NCI-H187 treated with DMSO at 0.1 percent for 48 hours (cell line): ENCODE measurements at regions not wholly inside any gene's neighbourhood (a gene's known extent, or its start where the extent isn't known, plus 50 kb on each side); places are given as distances from the start of the nearest gene placed in this dataset.
"Not testable (repeated sequence)": the region's sequence is repeated elsewhere in the genome, so short reads cannot be mapped to it uniquely, and the experiment has no call there.

ENCODE experiments used
- DNase-seq: peaks from one replicate; lab custom pipeline; 2025; lab: John Stamatoyannopoulos, UW

GRCh38 chr21:22763442-22763841, 1765.2 kb downstream of the NCAM2 start:
- DNase-seq = no peak

- no peak for DNase-seq
Measured at GRCh38 chr21:22764222-22764621, 1766.0 kb downstream of the NCAM2 start.

- DNase-seq = no peak
Measured at GRCh38 chr21:22791376-22791775, 1793.2 kb downstream of the NCAM2 start.

- peak; percentile 15 for DNase-seq
Measured at GRCh38 chr21:22791986-22792560, 1793.9 kb downstream of the NCAM2 start.

GRCh38 chr21:22795091-22795490, 1796.9 kb downstream of the NCAM2 start:
- no peak for DNase-seq

- no peak for DNase-seq
Measured at GRCh38 chr21:22795644-22796043, 1797.4 kb downstream of the NCAM2 start.

- DNase-seq = no peak
Measured at GRCh38 chr21:22796147-22796546, 1797.9 kb downstream of the NCAM2 start.

- DNase-seq = no peak
Measured at GRCh38 chr21:22804151-22804550, 1805.9 kb downstream of the NCAM2 start.

GRCh38 chr21:22806278-22806677, 1808.1 kb downstream of the NCAM2 start:
- no peak for DNase-seq

- no peak for DNase-seq
Measured at GRCh38 chr21:22813201-22813600, 1815.0 kb downstream of the NCAM2 start.

GRCh38 chr21:22818681-22819485, 1820.7 kb downstream of the NCAM2 start:
- not testable (repeated sequence) for DNase-seq

- DNase-seq = no peak
Measured at GRCh38 chr21:22827422-22827821, 1829.2 kb downstream of the NCAM2 start.

GRCh38 chr21:22842875-22843274, 1844.7 kb downstream of the NCAM2 start:
- no peak for DNase-seq

- no peak for DNase-seq
Measured at GRCh38 chr21:22855581-22855980, 1857.4 kb downstream of the NCAM2 start.

GRCh38 chr21:22871692-22872091, 1873.5 kb downstream of the NCAM2 start:
- no peak for DNase-seq

GRCh38 chr21:22880573-22880972, 1882.4 kb downstream of the NCAM2 start:
- DNase-seq = no peak

GRCh38 chr21:22881131-22881530, 1882.9 kb downstream of the NCAM2 start:
- no peak for DNase-seq

GRCh38 chr21:22885079-22885478, 1886.9 kb downstream of the NCAM2 start:
- DNase-seq = no peak

GRCh38 chr21:22885614-22886013, 1887.4 kb downstream of the NCAM2 start:
- DNase-seq = no peak

GRCh38 chr21:22889445-22889844, 1891.2 kb downstream of the NCAM2 start:
- DNase-seq = no peak

- DNase-seq = no peak
Measured at GRCh38 chr21:22890656-22891055, 1892.4 kb downstream of the NCAM2 start.

- DNase-seq = no peak
Measured at GRCh38 chr21:22892028-22892427, 1893.8 kb downstream of the NCAM2 start.

GRCh38 chr21:22892740-22893139, 1894.5 kb downstream of the NCAM2 start:
- no peak for DNase-seq
